ENCODE measurements at regions not wholly inside any gene's neighbourhood (a gene's known extent, or its start where the extent isn't known, plus 50 kb on each side); places are given as distances from the start of the nearest gene placed in this dataset.

GRCh38 chr10:88209837-88210561, 346.6 kb downstream of the PTEN start:
- Histone ChIP-seq H3K4me1 (ENCODE audit: insufficient read depth, low read length, poor library complexity, severe bottlenecking) (no peaks in the 10 kb centered on the region), H3K36me3 (ENCODE audit: insufficient read depth, low read length, poor library complexity, severe bottlenecking) (no peaks in the 10 kb centered on the region), H3K9me3 (ENCODE audit: low read depth, low read length, poor library complexity, severe bottlenecking) (no peaks in the 10 kb centered on the region), H3K27ac (ENCODE audit: low read depth, low read length, poor library complexity, severe bottlenecking) (no peak overlapping the region), H3K27me3 (replicated peaks; ENCODE audit: insufficient read depth, low read depth, low read length, poor library complexity) (peaks cover 5% of the 10 kb centered on the region), H3K4me3 (ENCODE audit: low read depth, low read length, poor library complexity, severe bottlenecking) (no peak overlapping the region)
- no peak for DNase-seq (ENCODE audit: low spot score)
- intact Hi-C loops (cut with micrococcal nuclease; ENCODE audit: unreplicated experiment), result no loop called here
- TF ChIP-seq CTCF (conservative IDR thresholded peaks at IDR 0.05; ENCODE audit: low read depth, low read length) (no peak), EZH2 (IDR thresholded peaks at IDR 0.05; ENCODE audit: borderline replicate concordance, low read depth, low read length, poor library complexity, severe bottlenecking) (no peak)
- ChIA-PET CTCF (no interaction called here), POLR2A (ENCODE audit: low non-redundant PET) (no interaction called here)
- no TSS peak for BruUV-seq (replicated peaks)

GRCh38 chr10:88211230-88211629, 347.8 kb downstream of the PTEN start:
- no TSS peak for BruUV-seq (replicated peaks)
- CTCF ChIA-PET, result interaction anchor here (0.6 kb wide), 1 partner anchor 12 kb away, joined by 3 read pairs; no protein-coding TSS in a partner anchor

GRCh38 chr10:88212069-88212468, 348.6 kb downstream of the PTEN start:
- TF ChIP-seq CTCF (conservative IDR thresholded peaks at IDR 0.05; ENCODE audit: low read depth, low read length), result no peak
- no peak for TF ChIP-seq EZH2 (IDR thresholded peaks at IDR 0.05; ENCODE audit: borderline replicate concordance, low read depth, low read length, poor library complexity, severe bottlenecking)
- Histone ChIP-seq H3K27ac (ENCODE audit: low read depth, low read length, poor library complexity, severe bottlenecking) (no peak overlapping the region), H3K4me3 (ENCODE audit: low read depth, low read length, poor library complexity, severe bottlenecking) (no peak overlapping the region), H3K4me1 (ENCODE audit: insufficient read depth, low read length, poor library complexity, severe bottlenecking) (no peaks in the 10 kb centered on the region), H3K9me3 (ENCODE audit: low read depth, low read length, poor library complexity, severe bottlenecking) (no peaks in the 10 kb centered on the region), H3K36me3 (ENCODE audit: insufficient read depth, low read length, poor library complexity, severe bottlenecking) (no peaks in the 10 kb centered on the region), H3K27me3 (replicated peaks; ENCODE audit: insufficient read depth, low read depth, low read length, poor library complexity) (peaks cover 5% of the 10 kb centered on the region)
- intact Hi-C loops (cut with micrococcal nuclease; ENCODE audit: unreplicated experiment), result no loop called here
- POLR2A ChIA-PET (ENCODE audit: low non-redundant PET), result no interaction called here
- DNase-seq (ENCODE audit: low spot score), result no peak
- BruUV-seq (replicated peaks), result no TSS peak
- CTCF ChIA-PET, result no interaction called here

More at GRCh38 chr10:88211230-88211629, 347.8 kb downstream of the PTEN start:
- Histone ChIP-seq H3K4me1 (ENCODE audit: insufficient read depth, low read length, poor library complexity, severe bottlenecking) (no peaks in the 10 kb centered on the region), H3K4me3 (ENCODE audit: low read depth, low read length, poor library complexity, severe bottlenecking) (no peak overlapping the region), H3K36me3 (ENCODE audit: insufficient read depth, low read length, poor library complexity, severe bottlenecking) (no peaks in the 10 kb centered on the region), H3K27me3 (replicated peaks; ENCODE audit: insufficient read depth, low read depth, low read length, poor library complexity) (peaks cover 5% of the 10 kb centered on the region), H3K27ac (ENCODE audit: low read depth, low read length, poor library complexity, severe bottlenecking) (no peak overlapping the region), H3K9me3 (ENCODE audit: low read depth, low read length, poor library complexity, severe bottlenecking) (no peaks in the 10 kb centered on the region)
- POLR2A ChIA-PET (ENCODE audit: low non-redundant PET), result no interaction called here
- intact Hi-C loops (cut with micrococcal nuclease; ENCODE audit: unreplicated experiment), result no loop called here
- no peak for DNase-seq (ENCODE audit: low spot score)
- TF ChIP-seq CTCF (conservative IDR thresholded peaks at IDR 0.05; ENCODE audit: low read depth, low read length) (no peak), EZH2 (IDR thresholded peaks at IDR 0.05; ENCODE audit: borderline replicate concordance, low read depth, low read length, poor library complexity, severe bottlenecking) (no peak)

Data from A673 (cell line).